CD4-positive, CD25-positive, alpha-beta regulatory T cell (primary cell): ENCODE measurements at regions not wholly inside any gene's neighbourhood (a gene's known extent, or its start where the extent isn't known, plus 50 kb on each side); places are given as distances from the start of the nearest gene placed in this dataset.

ENCODE experiments used
- ATAC-seq, 2 donors: fragments of 150-1000 bp; cut with Tn5 transposase; one replicate each; pipeline ENCODE4 v1.10.0; 2021; ENCODE audit warnings: low read depth in 2 of 2, moderate number of reproducible peaks in 2 of 2, moderate library complexity in 1 of 2
- DNase-seq, 3 donors: peaks; one replicate each; pipeline versions ENCODE4 v3.0.0 to v3.0.0-alpha.2; 2012 to 2022; ENCODE audit warnings: mixed read lengths in 1 of 3
- H3K27ac ChIP-seq: one replicate; pipeline ENCODE4 v1.7.0; 2013; ENCODE audit warnings: mild to moderate bottlenecking, low read length; ENCODE audit not compliant: insufficient read depth, poor library complexity, severe bottlenecking
- H3K27me3 ChIP-seq: one replicate; pipeline ENCODE4 v1.7.0; 2013; ENCODE audit warnings: low read length; ENCODE audit not compliant: control insufficient read depth, insufficient read depth
- H3K36me3 ChIP-seq: one replicate; pipeline ENCODE4 v1.7.0; 2013; ENCODE audit warnings: mild to moderate bottlenecking, low read length, moderate library complexity; ENCODE audit not compliant: control insufficient read depth, insufficient read depth
- H3K4me1 ChIP-seq: 2 replicates; pipeline ENCODE4 v1.7.0; 2013; ENCODE audit warnings: mild to moderate bottlenecking, low read length; ENCODE audit not compliant: insufficient read depth, control insufficient read depth, poor library complexity, severe bottlenecking
- H3K4me3 ChIP-seq: one replicate; pipeline ENCODE4 v1.7.0; 2013; ENCODE audit warnings: low read depth, mild to moderate bottlenecking, low read length, moderate library complexity
- H3K9me3 ChIP-seq, 2 experiments: 1 replicate in 1 of 2; 2 replicates in 1 of 2; pipeline ENCODE4 v1.7.0; 2013; ENCODE audit warnings: low read length in 2 of 2, mild to moderate bottlenecking in 1 of 2, moderate library complexity in 1 of 2; ENCODE audit not compliant: control insufficient read depth in 2 of 2
- H3K27ac Mint-ChIP-seq, 3 donors: one replicate each; pipeline ENCODE4 v1.8.0; 2020 to 2022; ENCODE audit warnings: mild to moderate bottlenecking in 3 of 3, mixed read lengths in 3 of 3, moderate library complexity in 2 of 3
- H3K27me3 Mint-ChIP-seq: one replicate; pipeline ENCODE4 v1.8.0; 2022; ENCODE audit warnings: mild to moderate bottlenecking, mixed read lengths
- H3K36me3 Mint-ChIP-seq: one replicate; pipeline ENCODE4 v1.8.0; 2020; ENCODE audit warnings: mixed read lengths
- H3K4me1 Mint-ChIP-seq, 4 donors: one replicate each; pipeline ENCODE4 v1.8.0; 2020 to 2022; ENCODE audit warnings: mixed read lengths in 4 of 4, mild to moderate bottlenecking in 1 of 4
- H3K4me3 Mint-ChIP-seq, 4 donors: one replicate each; pipeline ENCODE4 v1.8.0; 2020 to 2022; ENCODE audit warnings: mild to moderate bottlenecking in 4 of 4, mixed read lengths in 4 of 4, moderate library complexity in 3 of 4
- H3K9me3 Mint-ChIP-seq, 7 donors: one replicate each; pipeline ENCODE4 v1.8.0; 2020 to 2022; ENCODE audit warnings: mixed read lengths in 7 of 7, mild to moderate bottlenecking in 3 of 7, moderate library complexity in 2 of 7

- Histone ChIP-seq H3K9me3 (no peaks in the 10 kb centered on the region), H3K4me3 (no peak overlapping the region), H3K36me3 (no peaks in the 10 kb centered on the region), H3K27me3 (no peaks in the 10 kb centered on the region), H3K27ac (no peak overlapping the region), H3K4me1 (no peaks in the 10 kb centered on the region)
- Mint-ChIP-seq H3K4me1 (no peaks in the 10 kb centered on the region), H3K27ac (no peak overlapping the region), H3K9me3 (peaks cover 0 to 11% (median 2%) of the 10 kb centered on the region in 7 donors), H3K36me3 (no peaks in the 10 kb centered on the region), H3K27me3 (no peaks in the 10 kb centered on the region), H3K4me3 (no peak overlapping the region)
- ATAC-seq (no peak), DNase-seq (no peak)
Measured at GRCh38 chr3:23073724-23074305, 129.3 kb upstream of the UBE2E2 start.

GRCh38 chr3:23075496-23075895 is 127.6 kb upstream of the UBE2E2 start:
- H3K9me3 ChIP-seq, result no peaks in the 10 kb centered on the region
- H3K4me3 ChIP-seq, result no peak overlapping the region
- no peaks in the 10 kb centered on the region for H3K36me3 Mint-ChIP-seq
- DNase-seq (no peak), ATAC-seq (no peak)
- no peaks in the 10 kb centered on the region for H3K27me3 ChIP-seq
- H3K27ac ChIP-seq, result no peak overlapping the region
- H3K27ac Mint-ChIP-seq, result no peak overlapping the region
- H3K4me1 ChIP-seq, result no peaks in the 10 kb centered on the region
- H3K4me1 Mint-ChIP-seq, result peaks cover 0 to 2% (median 0%) of the 10 kb centered on the region in 4 donors
- H3K4me3 Mint-ChIP-seq, result no peak overlapping the region
- peaks cover 0 to 11% (median 3%) of the 10 kb centered on the region in 7 donors for H3K9me3 Mint-ChIP-seq
- H3K36me3 ChIP-seq, result no peaks in the 10 kb centered on the region
- no peaks in the 10 kb centered on the region for H3K27me3 Mint-ChIP-seq

- Histone ChIP-seq H3K36me3 (no peaks in the 10 kb centered on the region), H3K4me3 (no peak overlapping the region), H3K27me3 (no peaks in the 10 kb centered on the region), H3K9me3 (no peaks in the 10 kb centered on the region), H3K27ac (no peak overlapping the region), H3K4me1 (no peaks in the 10 kb centered on the region)
- Mint-ChIP-seq H3K27me3 (no peaks in the 10 kb centered on the region), H3K4me1 (peaks cover 0 to 2% (median 0%) of the 10 kb centered on the region in 4 donors), H3K9me3 (peaks cover 0 to 7% (median 3%) of the 10 kb centered on the region in 7 donors), H3K36me3 (no peaks in the 10 kb centered on the region), H3K4me3 (no peak overlapping the region), H3K27ac (no peak overlapping the region)
- DNase-seq (no peak), ATAC-seq (no peak)
Measured at GRCh38 chr3:23076437-23076836, 126.7 kb upstream of the UBE2E2 start.

GRCh38 chr3:23077126-23077525 is 126.0 kb upstream of the UBE2E2 start:
- Mint-ChIP-seq H3K36me3 (no peaks in the 10 kb centered on the region), H3K9me3 (peaks cover 0 to 5% (median 3%) of the 10 kb centered on the region in 7 donors), H3K4me3 (no peak overlapping the region), H3K4me1 (peaks cover 0 to 2% (median 0%) of the 10 kb centered on the region in 4 donors), H3K27me3 (no peaks in the 10 kb centered on the region), H3K27ac (no peak overlapping the region)
- H3K36me3 ChIP-seq, result no peaks in the 10 kb centered on the region
- no peaks in the 10 kb centered on the region for H3K9me3 ChIP-seq
- no peak overlapping the region for H3K4me3 ChIP-seq
- H3K4me1 ChIP-seq, result no peaks in the 10 kb centered on the region
- no peak overlapping the region for H3K27ac ChIP-seq
- DNase-seq (no peak), ATAC-seq (no peak)
- H3K27me3 ChIP-seq, result no peaks in the 10 kb centered on the region

GRCh38 chr3:23078735-23079134 is 124.4 kb upstream of the UBE2E2 start:
- no peaks in the 10 kb centered on the region for H3K27me3 Mint-ChIP-seq
- DNase-seq (no peak), ATAC-seq (no peak)
- H3K27ac Mint-ChIP-seq, result no peak overlapping the region
- H3K36me3 Mint-ChIP-seq, result no peaks in the 10 kb centered on the region
- H3K27ac ChIP-seq, result no peak overlapping the region
- no peaks in the 10 kb centered on the region for H3K4me1 ChIP-seq
- H3K4me3 Mint-ChIP-seq, result no peak overlapping the region
- no peaks in the 10 kb centered on the region for H3K9me3 ChIP-seq
- H3K4me1 Mint-ChIP-seq, result peaks cover 0 to 2% (median 0%) of the 10 kb centered on the region in 4 donors
- H3K27me3 ChIP-seq, result no peaks in the 10 kb centered on the region
- H3K4me3 ChIP-seq, result no peak overlapping the region
- H3K36me3 ChIP-seq, result no peaks in the 10 kb centered on the region
- peaks cover 0 to 5% (median under 1%) of the 10 kb centered on the region in 7 donors for H3K9me3 Mint-ChIP-seq

- H3K4me3 Mint-ChIP-seq, result peak overlapping the region in 1 of 4 donors; percentile 8
- H3K27ac Mint-ChIP-seq, result no peak overlapping the region
Measured at GRCh38 chr3:23079976-23080375, 123.2 kb upstream of the UBE2E2 start.

GRCh38 chr3:23083701-23084100 is 119.4 kb upstream of the UBE2E2 start:
- Histone ChIP-seq H3K4me3 (no peak overlapping the region), H3K27ac (no peak overlapping the region), H3K27me3 (no peaks in the 10 kb centered on the region), H3K9me3 (no peaks in the 10 kb centered on the region), H3K36me3 (no peaks in the 10 kb centered on the region), H3K4me1 (no peaks in the 10 kb centered on the region)
- H3K27me3 Mint-ChIP-seq, result no peaks in the 10 kb centered on the region
- no peak overlapping the region for H3K27ac Mint-ChIP-seq
- peaks cover 0 to 2% (median 0%) of the 10 kb centered on the region in 4 donors for H3K4me1 Mint-ChIP-seq
- no peaks in the 10 kb centered on the region for H3K36me3 Mint-ChIP-seq
- peaks cover 0 to 3% (median 0%) of the 10 kb centered on the region in 7 donors for H3K9me3 Mint-ChIP-seq
- ATAC-seq (no peak), DNase-seq (no peak)
- no peak overlapping the region for H3K4me3 Mint-ChIP-seq

More at GRCh38 chr3:23079976-23080375, 123.2 kb upstream of the UBE2E2 start:
- Histone ChIP-seq H3K9me3 (no peaks in the 10 kb centered on the region), H3K4me1 (no peaks in the 10 kb centered on the region), H3K27ac (no peak overlapping the region), H3K36me3 (no peaks in the 10 kb centered on the region), H3K27me3 (no peaks in the 10 kb centered on the region), H3K4me3 (no peak overlapping the region)
- DNase-seq, result no peak
- Mint-ChIP-seq H3K9me3 (peaks cover 0 to 5% (median 0%) of the 10 kb centered on the region in 7 donors), H3K36me3 (no peaks in the 10 kb centered on the region), H3K4me1 (peaks cover 0 to 2% (median 0%) of the 10 kb centered on the region in 4 donors), H3K27me3 (no peaks in the 10 kb centered on the region)
- ATAC-seq, result no peak

- Mint-ChIP-seq H3K27me3 (no peaks in the 10 kb centered on the region), H3K4me1 (peaks cover 0 to 2% (median 0%) of the 10 kb centered on the region in 4 donors), H3K4me3 (no peak overlapping the region), H3K36me3 (no peaks in the 10 kb centered on the region), H3K27ac (no peak overlapping the region), H3K9me3 (peaks cover 0 to 2% (median 0%) of the 10 kb centered on the region in 7 donors)
- no peak for DNase-seq
- no peaks in the 10 kb centered on the region for H3K4me1 ChIP-seq
- no peak overlapping the region for H3K4me3 ChIP-seq
- H3K27ac ChIP-seq, result no peak overlapping the region
- H3K36me3 ChIP-seq, result no peaks in the 10 kb centered on the region
- ATAC-seq, result no peak
- no peaks in the 10 kb centered on the region for H3K27me3 ChIP-seq
- H3K9me3 ChIP-seq, result no peaks in the 10 kb centered on the region
Measured at GRCh38 chr3:23084367-23084766, 118.8 kb upstream of the UBE2E2 start.
